ENCODE measurements at regions not wholly inside any gene's neighbourhood (a gene's known extent, or its start where the extent isn't known, plus 50 kb on each side); places are given as distances from the start of the nearest gene placed in this dataset.
"Not testable (repeated sequence)": the region's sequence is repeated elsewhere in the genome, so short reads cannot be mapped to it uniquely, and the experiment has no call there.

DNA sequence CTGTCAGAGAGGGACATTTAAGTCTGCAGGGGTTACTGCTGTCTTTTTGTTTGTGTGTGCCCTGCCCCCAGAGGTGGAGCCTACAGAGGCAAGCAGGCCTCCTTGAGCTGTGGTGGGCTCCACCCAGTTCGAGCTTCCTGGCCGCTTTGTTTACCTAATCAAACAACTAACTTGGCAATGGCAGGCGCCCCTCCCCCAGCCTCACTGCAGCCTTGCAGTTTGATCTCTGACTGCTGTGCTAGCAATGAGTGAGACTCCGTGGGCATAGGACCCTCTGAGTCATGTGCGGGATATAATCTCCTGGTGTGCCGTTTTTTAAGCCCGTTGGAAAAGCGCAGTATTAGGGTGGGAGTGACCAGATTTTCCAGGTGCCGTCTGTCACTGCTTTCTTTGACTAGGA, 216.8 kb upstream of the CDKN2B start:
- DNase-seq = not testable (repeated sequence)

- DNase-seq = no peak
Observed at GRCh38 chr9:22227986-22228385, 218.6 kb upstream of the DMRTA1 start.

GRCh38 chr9:22228542-22228941, 218.1 kb upstream of the DMRTA1 start:
- DNase-seq = peak in 2 of 3 donors; percentile 42 to 43

DNA sequence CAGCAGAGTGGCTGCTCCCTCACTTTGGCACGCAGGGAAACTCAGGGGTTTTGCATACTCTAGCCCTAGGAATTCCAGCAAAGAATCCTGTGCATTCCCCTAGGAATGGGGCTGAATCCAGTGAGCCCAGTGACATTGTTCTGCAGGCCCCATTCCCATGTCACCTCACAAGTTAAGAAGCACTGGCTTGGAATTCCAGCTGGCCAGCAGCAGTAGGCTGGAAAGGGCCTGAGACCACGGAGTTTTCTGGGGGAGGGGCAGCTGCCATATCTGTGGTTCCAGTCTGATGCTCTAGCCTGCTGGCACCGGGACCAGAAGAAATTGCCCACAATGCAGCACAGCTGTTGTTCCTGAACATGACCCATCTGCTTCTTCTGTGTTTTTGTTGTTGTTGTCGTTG, 217.6 kb upstream of the DMRTA1 start:
- no peak for DNase-seq

- DNase-seq = not testable (repeated sequence)
Observed at GRCh38 chr9:22231309-22231708, 215.3 kb upstream of the DMRTA1 start.

GRCh38 chr9:22232971-22233370, 213.7 kb upstream of the DMRTA1 start:
- DNase-seq = no peak

- peak; percentile 57 to 63 (median 59) for DNase-seq
Observed at GRCh38 chr9:22237497-22238363, 208.9 kb upstream of the DMRTA1 start.

GRCh38 chr9:22238809-22239684, 207.6 kb upstream of the DMRTA1 start:
- peak; percentile 44 to 65 (median 61) for DNase-seq

- DNase-seq = peak; percentile 61 to 84 (median 75)
Observed at GRCh38 chr9:22240619-22241018, 206.0 kb upstream of the DMRTA1 start.

DNA sequence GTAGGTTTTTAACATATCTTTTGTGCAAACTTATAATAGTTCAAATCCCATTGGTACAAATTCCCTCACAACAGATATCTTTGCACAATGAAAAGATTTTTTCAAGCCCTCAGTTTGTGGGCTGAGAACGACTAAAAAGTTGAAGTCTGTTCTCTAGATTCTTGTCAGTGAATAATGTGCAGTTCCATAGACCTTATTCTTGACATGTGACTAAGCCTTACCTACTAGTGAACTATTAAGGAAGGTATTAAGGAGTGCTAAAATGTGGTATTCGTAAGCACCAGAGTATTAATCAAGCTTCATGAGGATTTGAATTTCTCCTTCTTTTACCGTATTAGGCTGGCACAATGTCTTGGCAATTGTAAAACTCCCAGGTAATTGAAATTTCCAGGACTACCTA, 205.6 kb upstream of the DMRTA1 start:
- no peak for DNase-seq

DNA sequence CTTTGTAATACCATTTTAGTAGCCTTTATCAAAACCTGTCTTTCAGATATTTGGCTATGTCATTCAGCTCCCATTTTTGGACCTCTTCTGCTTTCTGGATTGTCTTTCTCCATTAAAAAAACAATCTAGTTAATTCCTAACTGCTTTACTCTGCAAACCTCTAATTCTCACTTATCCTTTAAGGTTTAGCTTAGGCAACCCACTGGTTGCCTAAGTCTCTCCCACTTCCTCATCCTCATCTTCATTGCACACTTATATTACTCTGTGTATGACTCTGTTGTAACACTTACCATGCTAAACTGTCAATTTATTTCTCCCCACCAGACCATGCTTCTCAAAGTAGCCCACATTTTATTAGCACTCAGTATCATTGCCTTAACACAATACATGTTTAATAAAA, 205.0 kb upstream of the DMRTA1 start:
- DNase-seq = peak; percentile 34 to 67 (median 59)

DNA sequence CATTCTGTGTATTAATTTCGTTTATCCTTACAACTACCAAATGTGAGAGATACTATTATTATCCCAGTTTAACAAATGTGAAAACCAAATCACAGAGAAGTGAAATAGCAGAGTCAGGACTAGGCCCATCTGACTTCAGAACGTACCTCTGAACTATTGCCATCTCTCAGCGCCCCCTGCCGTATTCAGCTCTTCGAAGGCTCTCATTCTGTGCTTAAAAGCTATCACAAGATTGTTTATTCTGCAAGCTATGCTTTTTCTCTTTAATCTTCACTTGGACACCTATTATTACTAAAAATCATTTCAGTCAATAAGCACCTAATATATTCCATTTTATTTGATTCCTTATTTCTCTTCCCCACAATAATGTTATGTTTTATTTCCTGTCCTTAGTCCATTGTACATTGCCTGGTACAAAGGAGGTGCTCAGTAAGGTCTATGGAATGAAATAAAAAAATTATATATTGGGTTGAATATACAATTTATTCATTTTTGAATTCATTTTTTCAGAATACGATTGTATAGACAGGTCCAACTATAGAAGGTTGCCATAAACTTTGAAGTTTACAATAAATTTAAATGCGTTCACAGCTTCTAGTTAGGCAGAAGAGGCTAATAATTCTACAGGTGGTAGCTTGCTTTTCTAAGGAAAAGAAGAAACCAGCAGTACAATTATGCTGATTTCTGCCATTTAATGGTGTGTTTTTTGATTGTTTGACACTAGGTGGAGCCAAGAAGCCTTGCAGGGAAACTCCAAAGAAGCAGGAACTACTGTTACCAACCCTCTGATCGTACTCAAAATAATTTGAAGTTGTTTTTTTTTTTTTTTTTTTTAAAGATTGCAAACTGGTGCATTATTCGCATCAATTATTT, 202.2 kb upstream of the DMRTA1 start:
- DNase-seq = peak; percentile 70 to 83 (median 81)

- peak in 1 of 3 donors; percentile 8 for DNase-seq
Observed at GRCh38 chr9:22255337-22255736, 191.3 kb upstream of the DMRTA1 start.

GRCh38 chr9:22256381-22256780, 190.2 kb upstream of the DMRTA1 start:
- DNase-seq = no peak

DNA sequence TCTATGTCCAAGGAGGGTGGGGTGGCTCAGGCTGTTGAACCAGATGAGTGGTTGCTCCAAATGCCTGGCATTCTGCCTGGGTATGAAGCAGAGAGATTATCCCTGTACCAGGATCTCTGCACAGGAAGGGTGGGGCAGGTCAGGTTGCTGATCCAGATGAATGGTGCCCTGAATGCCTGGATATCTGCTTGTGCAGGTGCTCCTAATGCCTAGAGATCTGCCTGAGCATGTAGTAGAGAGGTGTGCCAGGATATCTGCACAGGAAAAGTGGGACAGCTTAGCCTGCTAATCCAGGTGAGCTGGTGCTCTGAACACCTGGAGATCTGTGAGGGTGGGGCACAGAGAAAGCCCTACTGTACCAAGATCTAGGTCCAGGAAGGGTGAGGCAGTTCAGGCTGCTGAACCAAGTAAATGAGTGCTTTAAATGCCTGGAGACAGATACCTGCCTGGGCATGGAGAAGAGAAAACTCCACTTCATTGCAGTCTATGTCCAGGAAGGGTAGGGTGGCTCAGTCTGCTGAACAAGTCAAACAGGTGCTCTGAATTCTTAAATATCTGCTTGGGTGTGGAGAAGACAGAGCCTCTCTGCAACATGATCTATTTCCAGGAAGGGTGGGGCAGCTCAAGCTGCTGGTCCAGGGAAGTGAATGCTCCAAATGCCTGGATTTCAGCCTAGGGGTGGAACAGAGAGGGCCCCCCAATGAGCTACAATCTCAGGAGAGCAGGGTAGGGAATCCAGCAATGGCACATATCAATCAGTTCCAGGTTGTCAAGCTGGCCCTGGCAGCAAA, 189.4 kb upstream of the DMRTA1 start:
- peak in 1 of 3 donors; percentile 5 for DNase-seq

GRCh38 chr9:22265038-22265437, 181.6 kb upstream of the DMRTA1 start:
- DNase-seq = no peak

DNA sequence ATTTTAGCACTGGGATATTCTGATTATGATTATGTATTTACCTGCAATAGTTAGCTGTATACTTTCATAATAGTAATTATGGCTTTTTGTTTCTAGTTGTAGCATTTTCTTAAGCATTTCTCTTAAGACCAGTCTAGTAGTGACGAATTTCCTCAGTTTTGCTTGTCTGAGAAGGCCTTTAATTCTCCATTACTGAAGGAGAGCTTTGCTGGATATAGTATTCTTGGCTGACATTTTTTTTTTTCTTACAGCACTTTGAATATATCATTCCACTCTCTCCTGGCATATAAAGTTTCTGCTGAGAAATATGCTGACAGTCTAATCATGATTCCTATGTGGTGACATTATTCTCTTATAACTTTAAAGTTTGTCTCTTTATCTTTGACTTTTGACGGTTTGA, 181.1 kb upstream of the DMRTA1 start:
- no peak for DNase-seq

- no peak for DNase-seq
Observed at GRCh38 chr9:22274477-22274876, 172.1 kb upstream of the DMRTA1 start.

DNA sequence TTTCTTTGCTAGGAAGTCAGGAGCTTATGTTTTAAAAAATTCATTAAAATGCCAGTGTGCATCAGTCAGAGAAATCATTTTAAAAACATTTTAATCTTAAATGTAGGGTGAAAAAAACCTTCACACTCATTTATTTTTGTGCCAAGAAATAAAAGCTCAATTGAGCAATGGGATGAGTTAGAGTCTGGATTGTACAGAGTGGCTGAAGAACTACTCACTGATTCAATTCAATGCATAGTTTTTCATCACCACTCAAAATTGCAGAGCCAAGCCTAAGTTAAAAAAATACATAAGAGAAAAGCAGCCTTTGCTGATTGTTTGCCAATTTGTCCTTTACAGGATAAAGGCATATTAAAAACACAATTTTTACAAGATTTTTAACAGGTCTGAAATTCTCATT, 168.2 kb upstream of the DMRTA1 start:
- DNase-seq = no peak

DNA sequence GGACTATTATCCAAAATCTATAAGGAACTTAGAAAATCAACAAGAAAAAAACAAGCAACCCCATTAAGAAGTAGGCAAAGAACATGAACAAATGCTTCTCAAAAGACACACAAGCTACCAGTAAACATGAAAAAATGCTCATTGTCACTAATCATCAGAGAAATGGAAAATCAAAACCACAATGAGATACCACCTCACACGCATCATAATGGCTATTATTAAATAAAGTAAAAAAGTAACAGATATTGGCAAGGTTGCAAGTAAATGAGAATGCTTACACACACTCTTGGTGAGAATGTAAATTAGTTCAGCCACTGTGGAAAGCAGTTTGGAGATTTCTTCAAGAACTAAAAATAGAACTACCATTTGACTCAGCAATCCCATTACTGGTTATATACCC, 167.0 kb upstream of the DMRTA1 start:
- DNase-seq = no peak

DNA sequence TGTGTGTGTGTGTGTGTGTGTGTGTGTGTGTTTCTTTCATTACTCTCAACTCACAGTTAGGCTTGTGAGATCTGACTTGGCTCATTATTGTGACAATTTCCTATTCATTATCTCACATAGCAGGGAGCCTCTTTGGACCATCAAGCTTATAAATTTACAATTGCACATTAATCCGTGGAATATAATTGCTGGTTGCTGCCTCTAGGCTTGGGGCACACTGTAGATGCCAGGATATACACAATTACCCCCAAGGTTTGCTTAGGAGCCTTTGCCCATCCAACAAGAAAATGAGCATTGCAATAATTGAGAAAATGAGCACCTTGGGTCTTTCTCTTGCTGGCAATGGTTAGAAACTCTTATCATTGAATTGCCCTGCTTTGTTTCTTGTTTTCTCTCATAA, 161.6 kb upstream of the DMRTA1 start:
- no peak for DNase-seq

DNA sequence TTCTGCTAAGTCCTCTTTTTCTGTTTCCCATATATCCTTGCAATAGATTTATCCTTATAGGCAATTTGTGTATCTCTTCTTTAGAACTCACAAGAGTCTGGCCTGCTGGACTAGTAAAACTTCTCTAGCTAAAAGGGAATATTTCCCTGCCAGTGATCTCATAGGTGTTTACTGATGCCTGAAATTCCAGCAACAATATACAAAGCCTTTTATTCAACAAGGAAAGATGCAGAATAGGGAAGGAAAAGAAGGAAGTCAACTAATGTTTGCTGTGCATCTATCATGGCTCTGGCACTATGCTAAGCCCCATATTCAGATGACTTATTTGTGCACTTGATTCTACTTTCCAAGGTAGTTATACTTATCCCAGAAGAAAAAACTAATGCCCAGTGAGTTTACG, 160.0 kb upstream of the DMRTA1 start:
- no peak for DNase-seq

All from suppressor macrophage treated with lipopolysaccharide for 1 hour (primary cell).